Ishikawa (cell line): ENCODE measurements at regions not wholly inside any gene's neighbourhood (a gene's known extent, or its start where the extent isn't known, plus 50 kb on each side); places are given as distances from the start of the nearest gene placed in this dataset.

Experiments used
- EP300 ChIP-seq: IDR thresholded peaks from 2 replicates; pipeline ENCODE4 v1.6.1; 2012; ENCODE audit warnings: borderline replicate concordance
- FOXM1 ChIP-seq: IDR thresholded peaks from 2 replicates; pipeline ENCODE4 v1.6.1; 2012; ENCODE audit warnings: low read depth, borderline replicate concordance
- RAD21 ChIP-seq: IDR thresholded peaks from 2 replicates; pipeline ENCODE4 v1.6.1; 2012; ENCODE audit warnings: low read depth
- REST ChIP-seq: IDR thresholded peaks from 2 replicates; pipeline ENCODE4 v1.6.1; 2012; ENCODE audit warnings: low read depth, mild to moderate bottlenecking
- TAF1 ChIP-seq: IDR thresholded peaks from 2 replicates; pipeline ENCODE4 v1.6.1; 2012; ENCODE audit warnings: low read depth, mild to moderate bottlenecking
- USF1 ChIP-seq: IDR thresholded peaks from 2 replicates; pipeline ENCODE4 v1.6.1; 2012
- YY1 ChIP-seq: IDR thresholded peaks from 2 replicates; pipeline ENCODE4 v1.6.1; 2012; ENCODE audit warnings: low read depth

GRCh38 chr10:33084453-33084852, 126.4 kb upstream of the ITGB1 start:
- TF ChIP-seq REST (no peak), TAF1 (no peak), RAD21 (no peak), USF1 (no peak), FOXM1 (no peak), YY1 (no peak), EP300 (no peak)
